ENCODE measurements at regions not wholly inside any gene's neighbourhood (a gene's known extent, or its start where the extent isn't known, plus 50 kb on each side); places are given as distances from the start of the nearest gene placed in this dataset.

- TF ChIP-seq POLR2A (IDR thresholded peaks at IDR 0.05) (no peak), CTCF (IDR thresholded peaks at IDR 0.05) (no peak)
These were observed 394.1 kb downstream of the MN1 start for GRCh38 chr22:27407369-27407985.
